ENCODE measurements at regions not wholly inside any gene's neighbourhood (a gene's known extent, or its start where the extent isn't known, plus 50 kb on each side); places are given as distances from the start of the nearest gene placed in this dataset.
"Not testable (repeated sequence)": the region's sequence is repeated elsewhere in the genome, so short reads cannot be mapped to it uniquely, and the experiment has no call there.

GRCh38 chr1:144826579-144826978 lies 233.9 kb downstream of the PPIAL4F start:
- H3K27me3 Mint-ChIP-seq; H3K4me3 Mint-ChIP-seq; H3K4me1 Mint-ChIP-seq; H3K9me3 Mint-ChIP-seq (ENCODE audit: low read depth); ATAC-seq; POLR2A ChIA-PET; CTCF ChIA-PET; H3K36me3 Mint-ChIP-seq (ENCODE audit: low read depth); DNase-seq; intact Hi-C loops (cut with DNase I, micrococcal nuclease): not testable (repeated sequence)
- peak overlapping the region; percentile 12 for H3K27ac Mint-ChIP-seq

Measured in activated CD4-positive, alpha-beta T cell treated with anti-CD3 and anti-CD28 coated beads for 36 hours (primary cell).